Peyer's patch (tissue), 4 donors: ENCODE measurements at regions not wholly inside any gene's neighbourhood (a gene's known extent, or its start where the extent isn't known, plus 50 kb on each side); places are given as distances from the start of the nearest gene placed in this dataset.
A peak's percentile ranks its signal among the peaks of the same experiment; 100 is the strongest.

Experiments
- DNase-seq, 3 donors: peaks; one replicate each; pipeline ENCODE4 v3.0.0-alpha.2; 2017 to 2019
- H3K27ac ChIP-seq, 4 donors: fragments of 200-600 bp; sonication (generic); one replicate each; pipeline ENCODE4 v1.5.1; 2016 to 2019
- H3K27me3 ChIP-seq, 2 donors: fragments of 200-600 bp; sonication (generic); one replicate each; pipeline ENCODE4 v1.5.1; 2019
- H3K36me3 ChIP-seq, 3 donors: fragments of 200-600 bp; sonication (generic); one replicate each; pipeline ENCODE4 v1.5.1; 2016 to 2019
- H3K4me1 ChIP-seq, 4 donors: fragments of 200-600 bp; sonication (generic); one replicate each; pipeline ENCODE4 v1.5.1; 2016 to 2019
- H3K4me3 ChIP-seq, 4 donors: fragments of 200-600 bp; sonication (generic); 1 replicate in 3 of 4; 2 replicates in 1 of 4; pipeline ENCODE4 v1.5.1; 2016 to 2019; ENCODE audit warnings: mild to moderate bottlenecking in 1 of 4
- H3K9me3 ChIP-seq, 4 donors: fragments of 200-600 bp; sonication (generic); one replicate each; pipeline ENCODE4 v1.5.1; 2016 to 2019; ENCODE audit warnings: mild to moderate bottlenecking in 1 of 4
- POLR2A ChIP-seq, 2 donors: fragments of 450-650 bp; IDR thresholded peaks; one replicate each; pipeline ENCODE4 v1.5.1; 2017; ENCODE audit warnings: antibody characterized with exemption in 2 of 2, mild to moderate bottlenecking in 2 of 2, moderate library complexity in 2 of 2
- TF ChIP-seq, protein P1 (sequence below), 6 experiments: fragments of 450-650 bp in 4 of 6; fragments of 200-600 bp in 2 of 6; sonication (generic) in 1 of 6; IDR thresholded peaks; one replicate each; pipeline ENCODE4 v1.5.1; 2017 to 2019; ENCODE audit warnings: antibody characterized with exemption in 6 of 6, mild to moderate bottlenecking in 3 of 6, moderate library complexity in 1 of 6

GRCh38 chr1:55632058-55632457, 416.9 kb upstream of the USP24 start:
- Histone ChIP-seq H3K27me3 (no peaks in the 10 kb centered on the region), H3K36me3 (no peaks in the 10 kb centered on the region), H3K27ac (no peak overlapping the region), H3K4me3 (no peak overlapping the region), H3K4me1 (no peaks in the 10 kb centered on the region), H3K9me3 (no peaks in the 10 kb centered on the region)
- no peak for DNase-seq
- TF ChIP-seq, protein P1, sequence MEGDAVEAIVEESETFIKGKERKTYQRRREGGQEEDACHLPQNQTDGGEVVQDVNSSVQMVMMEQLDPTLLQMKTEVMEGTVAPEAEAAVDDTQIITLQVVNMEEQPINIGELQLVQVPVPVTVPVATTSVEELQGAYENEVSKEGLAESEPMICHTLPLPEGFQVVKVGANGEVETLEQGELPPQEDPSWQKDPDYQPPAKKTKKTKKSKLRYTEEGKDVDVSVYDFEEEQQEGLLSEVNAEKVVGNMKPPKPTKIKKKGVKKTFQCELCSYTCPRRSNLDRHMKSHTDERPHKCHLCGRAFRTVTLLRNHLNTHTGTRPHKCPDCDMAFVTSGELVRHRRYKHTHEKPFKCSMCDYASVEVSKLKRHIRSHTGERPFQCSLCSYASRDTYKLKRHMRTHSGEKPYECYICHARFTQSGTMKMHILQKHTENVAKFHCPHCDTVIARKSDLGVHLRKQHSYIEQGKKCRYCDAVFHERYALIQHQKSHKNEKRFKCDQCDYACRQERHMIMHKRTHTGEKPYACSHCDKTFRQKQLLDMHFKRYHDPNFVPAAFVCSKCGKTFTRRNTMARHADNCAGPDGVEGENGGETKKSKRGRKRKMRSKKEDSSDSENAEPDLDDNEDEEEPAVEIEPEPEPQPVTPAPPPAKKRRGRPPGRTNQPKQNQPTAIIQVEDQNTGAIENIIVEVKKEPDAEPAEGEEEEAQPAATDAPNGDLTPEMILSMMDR (IDR thresholded peaks at IDR 0.05) = no peak
- TF ChIP-seq POLR2A (IDR thresholded peaks at IDR 0.05) = no peak

GRCh38 chr1:55631509-55631908, 416.3 kb upstream of the USP24 start:
- H3K36me3 ChIP-seq = no peaks in the 10 kb centered on the region
- TF ChIP-seq, protein P1 (IDR thresholded peaks at IDR 0.05) = no peak
- no peak for TF ChIP-seq POLR2A (IDR thresholded peaks at IDR 0.05)
- no peak for DNase-seq
- no peaks in the 10 kb centered on the region for H3K9me3 ChIP-seq
- no peaks in the 10 kb centered on the region for H3K27me3 ChIP-seq
- H3K4me1 ChIP-seq = no peaks in the 10 kb centered on the region
- H3K4me3 ChIP-seq = no peak overlapping the region
- no peak overlapping the region for H3K27ac ChIP-seq

DNA sequence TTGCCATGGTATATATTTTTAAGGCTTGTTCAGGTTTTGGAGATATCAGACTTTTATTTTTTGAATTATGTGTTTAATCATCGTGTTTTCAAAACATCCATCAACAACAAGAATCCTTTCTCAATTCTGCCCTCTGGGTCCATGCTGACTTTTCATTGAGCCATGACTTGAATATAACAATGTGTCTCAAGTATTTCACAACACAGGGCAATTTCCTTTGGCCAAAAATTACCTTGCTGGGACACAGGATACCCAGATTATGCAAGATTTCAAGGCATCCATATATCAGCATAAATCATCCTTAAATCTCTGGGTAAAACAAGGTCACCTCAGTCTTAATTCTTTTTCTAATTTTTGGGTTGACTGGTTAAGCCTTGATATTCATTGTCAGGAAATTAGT, 411.2 kb upstream of the USP24 start:
- Histone ChIP-seq H3K36me3 (no peaks in the 10 kb centered on the region), H3K27me3 (no peaks in the 10 kb centered on the region), H3K4me3 (no peak overlapping the region), H3K9me3 (no peaks in the 10 kb centered on the region), H3K4me1 (no peaks in the 10 kb centered on the region), H3K27ac (no peak overlapping the region)
- TF ChIP-seq, protein P1 (IDR thresholded peaks at IDR 0.05) = no peak
- TF ChIP-seq POLR2A (IDR thresholded peaks at IDR 0.05) = no peak
- DNase-seq = no peak

DNA sequence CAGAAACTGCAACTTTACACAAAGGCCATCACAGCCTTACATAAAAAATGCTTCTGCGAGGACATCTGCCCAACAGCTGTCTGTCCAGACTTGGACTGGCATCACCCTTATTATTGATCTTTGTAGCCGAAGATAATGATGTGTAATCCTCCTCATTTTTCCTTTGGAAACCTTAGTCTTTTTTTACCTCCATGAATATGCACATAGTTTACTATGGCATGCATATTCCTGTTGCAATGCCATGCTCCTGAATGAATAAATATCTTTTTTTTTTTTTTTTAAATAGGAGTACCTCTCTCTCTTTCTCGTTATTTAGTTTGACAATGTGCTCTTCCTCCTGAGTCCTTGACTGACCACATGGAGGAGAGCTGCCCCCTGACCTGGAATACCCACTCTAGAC, 409.6 kb upstream of the USP24 start:
- Histone ChIP-seq H3K36me3 (no peaks in the 10 kb centered on the region), H3K4me3 (no peak overlapping the region), H3K4me1 (no peaks in the 10 kb centered on the region), H3K27ac (no peak overlapping the region), H3K9me3 (no peaks in the 10 kb centered on the region), H3K27me3 (no peaks in the 10 kb centered on the region)
- TF ChIP-seq, protein P1 (IDR thresholded peaks at IDR 0.05) = no peak
- no peak for TF ChIP-seq POLR2A (IDR thresholded peaks at IDR 0.05)
- DNase-seq = no peak

DNA sequence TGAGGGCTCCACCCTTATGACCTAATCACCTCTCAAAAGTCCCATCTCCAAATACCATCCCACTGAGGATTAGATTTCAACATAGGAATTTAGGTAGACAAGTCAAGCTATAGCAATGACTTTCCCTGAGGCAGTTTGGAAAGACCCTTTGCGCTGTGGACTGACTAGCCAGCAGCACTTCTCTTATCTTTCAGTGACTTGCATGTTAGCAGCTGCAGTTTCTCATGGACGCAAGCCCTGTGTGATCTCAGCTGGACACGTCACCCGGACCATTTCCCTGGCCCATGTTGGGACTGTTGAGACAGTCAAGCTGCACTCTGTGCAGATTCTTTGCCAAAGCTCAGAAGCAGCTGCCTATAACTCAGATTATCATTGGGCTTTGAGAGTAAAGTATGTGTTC, 408.1 kb upstream of the USP24 start:
- no peaks in the 10 kb centered on the region for H3K9me3 ChIP-seq
- TF ChIP-seq, protein P1 (IDR thresholded peaks at IDR 0.05) = no peak
- no peak for TF ChIP-seq POLR2A (IDR thresholded peaks at IDR 0.05)
- H3K4me1 ChIP-seq = no peaks in the 10 kb centered on the region
- no peak overlapping the region for H3K27ac ChIP-seq
- no peaks in the 10 kb centered on the region for H3K36me3 ChIP-seq
- no peaks in the 10 kb centered on the region for H3K27me3 ChIP-seq
- peak in 1 of 3 donors; percentile 48 for DNase-seq
- H3K4me3 ChIP-seq = no peak overlapping the region

DNA sequence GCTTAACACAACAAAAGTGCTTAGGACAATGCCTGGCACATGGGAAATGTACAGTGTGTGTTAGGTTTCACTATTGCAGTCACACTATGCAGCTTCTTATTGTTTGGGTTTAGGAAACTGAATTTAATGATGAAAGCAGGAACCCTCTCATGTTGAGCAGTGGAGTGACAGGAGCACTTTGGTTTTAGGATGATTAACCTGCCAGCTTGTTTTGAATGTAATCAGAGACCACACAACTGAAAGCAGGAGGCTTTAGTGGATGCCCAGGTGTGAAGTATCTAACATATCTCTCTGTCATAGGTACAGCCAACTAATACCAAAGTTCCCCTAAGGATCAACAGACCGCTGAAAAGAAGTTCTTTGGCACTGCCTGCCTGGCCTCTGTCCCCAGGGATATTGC, 406.9 kb upstream of the USP24 start:
- no peak overlapping the region for H3K27ac ChIP-seq
- DNase-seq = no peak
- H3K36me3 ChIP-seq = no peaks in the 10 kb centered on the region
- no peak for TF ChIP-seq POLR2A (IDR thresholded peaks at IDR 0.05)
- TF ChIP-seq, protein P1 (IDR thresholded peaks at IDR 0.05) = no peak
- no peaks in the 10 kb centered on the region for H3K27me3 ChIP-seq
- no peaks in the 10 kb centered on the region for H3K9me3 ChIP-seq
- H3K4me3 ChIP-seq = no peak overlapping the region
- H3K4me1 ChIP-seq = no peaks in the 10 kb centered on the region
